HG03159 (cell line): ENCODE measurements at regions not wholly inside any gene's neighbourhood (a gene's known extent, or its start where the extent isn't known, plus 50 kb on each side); places are given as distances from the start of the nearest gene placed in this dataset.
"Not testable (repeated sequence)": the region's sequence is repeated elsewhere in the genome, so short reads cannot be mapped to it uniquely, and the experiment has no call there.

Source experiments
- ATAC-seq: cut with Tn5 transposase; IDR thresholded peaks from one replicate; pipeline ENCODE4 v1.9.1; 2021; ENCODE audit warnings: mild to moderate bottlenecking, moderate library complexity; ENCODE audit not compliant: unreplicated experiment

DNA sequence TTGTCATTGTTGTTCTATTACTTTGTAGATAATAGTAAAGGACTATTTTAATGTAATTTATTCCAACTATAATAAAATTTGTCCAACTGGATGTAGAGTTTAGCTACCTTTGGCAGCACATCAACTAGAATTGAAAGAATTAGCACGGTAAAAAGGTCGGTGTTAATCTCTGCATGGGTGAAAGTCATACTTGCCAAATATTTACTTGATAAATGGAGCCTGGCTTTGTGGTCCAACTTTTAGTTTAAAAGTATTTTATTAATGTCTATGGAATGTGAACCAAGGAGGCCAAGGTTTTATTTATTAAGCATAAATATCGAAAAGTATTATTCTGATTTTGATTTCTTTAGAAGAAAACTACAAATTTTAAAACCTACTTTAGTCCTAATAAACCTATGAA is 1389.0 kb downstream of the PCDH9 start:
- ATAC-seq = no peak

DNA sequence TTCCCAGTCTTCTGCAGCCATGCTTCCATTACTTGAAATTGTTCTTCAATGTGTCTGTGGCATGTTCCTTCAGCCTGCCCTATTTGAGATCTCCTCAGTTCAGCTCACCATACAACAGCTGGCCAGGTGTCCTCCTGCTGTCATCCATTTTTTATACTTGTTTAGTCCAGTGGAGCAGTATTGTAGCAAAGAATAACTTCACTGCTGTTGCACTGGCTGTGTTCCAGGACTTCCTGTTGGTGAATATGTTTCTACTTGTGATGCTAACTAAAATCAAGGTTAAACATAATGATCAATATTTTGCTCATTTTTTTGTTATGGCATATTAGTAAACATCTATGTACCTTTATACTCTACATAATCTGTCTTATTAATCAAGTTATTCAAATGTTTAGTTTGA is 1394.1 kb downstream of the PCDH9 start:
- ATAC-seq = no peak

- no peak for ATAC-seq
These were observed 1395.2 kb downstream of the PCDH9 start for GRCh38 chr13:65834897-65835296.

GRCh38 chr13:65830411-65831205 is 1399.5 kb downstream of the PCDH9 start:
- no peak for ATAC-seq

DNA sequence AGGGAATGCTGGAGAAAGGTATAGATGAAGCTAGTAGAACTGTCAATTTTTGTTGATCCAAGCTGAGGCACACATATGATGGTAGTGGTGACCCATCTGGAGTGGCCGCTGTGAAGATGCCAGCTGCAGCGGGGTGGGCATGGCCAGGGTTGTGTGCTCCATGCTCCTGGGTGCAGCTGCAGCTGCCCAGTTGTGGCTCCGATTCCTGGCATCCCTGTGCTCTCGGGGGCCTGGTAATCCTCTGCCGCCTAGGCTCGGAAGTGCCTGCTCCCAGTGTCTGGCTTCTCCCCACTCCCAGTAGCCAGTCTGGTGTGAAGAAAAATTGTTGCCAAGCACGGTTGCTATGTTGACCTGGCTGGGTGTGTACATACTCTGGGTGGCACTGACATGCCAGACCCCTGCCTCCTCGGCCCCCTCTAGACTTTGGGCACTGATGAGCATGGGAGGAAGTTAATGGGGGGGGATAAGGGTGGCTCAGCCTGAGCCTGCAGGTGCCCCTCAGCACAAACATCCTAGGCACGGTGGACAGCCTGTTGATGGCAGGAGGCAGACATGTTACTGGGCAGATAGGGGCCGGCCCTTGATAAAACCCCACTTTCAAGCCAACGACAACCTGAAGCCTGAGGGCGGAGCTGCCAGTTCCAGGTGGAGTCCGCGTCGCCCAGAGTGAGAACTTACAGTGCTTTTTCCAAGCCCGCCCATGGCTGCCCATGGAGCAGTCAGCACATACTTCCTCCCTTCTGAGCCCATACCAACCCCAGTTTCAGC is 1400.7 kb downstream of the PCDH9 start:
- no peak for ATAC-seq

- ATAC-seq = no peak
These were observed 1403.5 kb downstream of the PCDH9 start for GRCh38 chr13:65826657-65827056.

- ATAC-seq = no peak
These were observed 1405.1 kb downstream of the PCDH9 start for GRCh38 chr13:65825039-65825438.

DNA sequence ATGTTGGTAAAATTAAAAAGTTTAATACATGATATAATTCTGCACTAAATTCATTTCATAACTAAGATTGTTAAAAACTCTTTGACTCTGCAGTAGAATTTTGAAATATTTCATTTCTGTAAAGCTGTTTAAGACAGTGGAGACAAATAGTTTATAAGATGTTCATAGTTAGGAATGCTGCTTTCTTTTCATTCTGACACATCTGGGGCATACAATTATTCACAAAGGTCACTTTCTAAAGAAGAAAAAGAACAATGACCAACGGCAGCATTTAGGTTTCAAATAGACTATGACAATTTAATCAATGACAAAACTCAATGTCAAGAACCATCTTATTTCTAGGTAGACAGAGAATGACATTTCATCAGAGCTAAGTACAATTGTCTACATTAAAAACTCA is 1422.1 kb downstream of the PCDH9 start:
- no peak for ATAC-seq

DNA sequence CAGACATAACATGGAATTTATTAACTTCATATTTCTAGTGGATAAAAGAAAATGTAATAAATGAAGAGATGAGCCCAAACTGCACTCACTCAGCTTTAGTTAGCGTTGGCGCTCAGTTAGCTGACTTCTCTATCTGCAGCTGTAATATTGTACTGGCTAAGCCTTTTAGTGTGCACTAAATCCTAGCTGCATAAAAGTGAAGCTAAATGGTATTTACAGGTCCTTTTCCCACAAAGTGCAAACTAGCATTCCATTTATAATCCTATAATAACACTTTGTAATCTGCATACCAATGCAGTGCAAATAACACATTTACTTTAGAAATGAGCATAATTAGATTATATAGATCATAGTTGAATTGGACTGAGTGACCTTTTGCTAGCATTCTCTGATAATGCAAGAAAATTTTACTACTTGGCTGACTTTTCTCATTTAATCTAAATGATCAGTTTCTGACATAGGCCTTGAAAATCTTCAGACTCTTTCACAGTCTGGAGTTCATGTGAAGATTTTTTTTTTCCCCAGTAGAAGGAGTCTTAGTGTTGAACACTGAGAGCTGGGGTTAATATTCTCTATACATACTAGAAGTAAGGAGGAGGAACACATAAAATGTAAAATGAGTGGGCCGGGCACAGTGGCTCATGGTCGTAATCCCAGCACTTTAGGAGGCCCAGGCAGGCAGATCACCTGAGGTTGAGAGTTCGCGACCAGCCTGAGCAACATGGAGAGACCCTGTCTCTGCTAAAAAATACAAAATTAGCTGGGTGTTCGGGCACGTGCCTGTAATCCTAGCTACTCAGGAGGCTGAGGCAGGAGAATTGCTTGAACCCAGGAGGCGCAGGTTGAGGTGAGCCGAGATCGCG is 1426.4 kb downstream of the PCDH9 start:
- no peak for ATAC-seq

DNA sequence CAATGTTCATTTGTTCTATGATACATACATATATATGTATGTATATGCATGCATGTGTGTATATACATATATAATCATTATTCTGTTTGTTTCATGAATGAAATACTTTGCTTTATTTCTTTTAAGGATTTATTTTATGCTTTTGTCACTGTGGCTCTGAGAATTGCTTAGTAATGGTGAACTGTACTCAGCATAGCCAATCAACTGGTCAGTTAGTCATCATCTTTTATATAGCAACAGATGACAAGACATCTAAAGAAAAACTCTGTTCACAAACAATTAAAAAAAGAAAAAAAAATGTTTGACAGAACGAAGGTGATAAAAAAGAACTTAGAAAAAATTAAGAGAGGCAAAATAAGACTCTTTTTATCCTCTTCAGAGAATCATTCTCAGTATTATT is 1440.3 kb downstream of the PCDH9 start:
- no peak for ATAC-seq

DNA sequence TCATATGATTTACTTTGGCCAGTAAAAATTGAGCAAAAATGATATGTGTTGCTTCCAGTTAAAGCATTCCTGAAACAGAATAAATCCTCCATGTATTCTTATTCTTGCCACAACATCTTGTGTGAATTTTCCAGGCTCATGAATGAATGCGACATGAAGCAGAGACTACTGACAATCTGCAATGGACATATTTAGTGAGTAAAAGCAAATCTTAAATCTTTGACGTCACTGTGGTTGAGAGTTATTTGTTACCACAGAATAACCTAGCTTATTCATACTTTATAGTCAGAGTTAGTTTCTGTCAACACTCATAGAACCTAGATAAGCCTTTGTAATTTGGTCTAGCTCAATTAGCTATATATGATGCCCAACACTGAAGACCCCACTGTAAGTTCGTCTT is 1443.1 kb downstream of the PCDH9 start:
- ATAC-seq = no peak

DNA sequence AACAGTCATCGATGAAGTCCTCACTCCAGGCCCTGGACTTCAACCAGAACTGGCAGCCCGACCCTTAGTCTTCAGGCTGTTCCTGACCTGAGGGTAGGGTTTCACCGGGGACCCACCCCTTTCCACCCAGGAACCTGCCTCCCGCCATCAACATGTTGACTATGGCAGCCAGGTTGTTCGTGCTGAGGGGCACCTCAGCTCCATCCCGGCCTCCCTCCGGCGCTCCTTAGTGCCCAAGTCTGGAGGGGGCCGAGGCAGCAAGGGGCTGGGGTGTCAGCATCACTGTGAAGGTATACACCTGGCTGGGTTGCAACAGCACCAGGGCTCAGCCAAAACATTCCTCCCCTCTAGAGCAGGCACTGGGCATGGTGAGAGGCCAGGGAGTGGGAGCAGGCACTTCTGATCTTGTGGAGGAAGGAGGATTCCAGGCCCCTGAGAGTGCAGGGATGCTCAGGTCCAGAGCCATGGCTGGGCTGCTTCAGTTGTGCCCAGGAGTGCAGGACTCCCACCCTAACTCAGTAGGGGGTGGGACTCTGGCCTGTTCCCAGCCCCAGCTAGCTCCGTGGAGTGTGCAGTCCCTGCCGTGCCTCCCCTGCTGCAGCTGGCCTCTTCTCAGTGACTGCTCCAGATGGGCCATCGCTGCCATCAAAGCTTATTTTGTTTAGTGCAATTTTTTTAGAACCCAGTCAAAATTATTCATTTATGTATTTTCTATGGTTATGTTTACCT is 1445.9 kb downstream of the PCDH9 start:
- ATAC-seq = no peak

DNA sequence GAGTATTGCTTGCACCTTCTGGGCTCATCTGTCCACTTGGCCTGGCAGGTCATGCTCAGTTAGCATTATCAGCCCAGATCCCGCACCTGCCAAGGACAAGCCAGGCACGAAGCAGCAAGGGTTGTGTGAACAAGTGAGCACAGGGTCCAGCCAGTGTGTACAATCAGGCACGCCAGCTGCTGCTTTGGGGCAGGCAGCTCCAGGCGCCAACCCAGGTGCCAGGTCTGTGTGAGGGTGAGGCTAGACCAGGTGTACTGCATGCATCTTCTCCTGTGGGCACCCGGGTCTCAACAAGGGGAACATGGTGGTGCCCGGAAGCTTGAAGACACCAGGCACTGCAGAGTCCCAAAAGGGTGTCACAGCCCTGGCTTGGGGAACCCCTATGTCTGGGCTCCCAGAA is 1446.8 kb downstream of the PCDH9 start:
- no peak for ATAC-seq

- not testable (repeated sequence) for ATAC-seq
These were observed 1458.3 kb downstream of the PCDH9 start for GRCh38 chr13:65771704-65772313.

DNA sequence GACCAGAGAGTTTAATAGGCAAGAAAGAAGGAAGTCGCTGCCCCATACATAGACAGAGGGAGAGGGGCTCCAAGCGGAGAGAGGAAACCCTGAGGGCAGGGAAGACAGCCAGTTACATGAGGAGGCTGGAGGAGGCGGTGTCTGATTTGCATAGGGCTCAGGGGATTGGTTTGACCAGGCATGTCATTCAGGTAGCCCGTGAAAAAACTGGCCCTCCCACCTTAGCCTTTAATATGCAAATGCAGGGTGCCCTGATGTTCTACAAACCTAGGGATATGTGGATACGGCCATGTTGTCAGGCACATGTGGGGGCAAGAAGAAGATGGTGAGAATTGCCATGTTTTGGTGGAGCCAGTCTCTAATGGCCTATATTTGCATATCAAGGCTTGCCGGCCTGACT is 1461.6 kb downstream of the PCDH9 start:
- ATAC-seq = no peak

GRCh38 chr13:65763811-65764210 is 1466.3 kb downstream of the PCDH9 start:
- ATAC-seq = no peak

DNA sequence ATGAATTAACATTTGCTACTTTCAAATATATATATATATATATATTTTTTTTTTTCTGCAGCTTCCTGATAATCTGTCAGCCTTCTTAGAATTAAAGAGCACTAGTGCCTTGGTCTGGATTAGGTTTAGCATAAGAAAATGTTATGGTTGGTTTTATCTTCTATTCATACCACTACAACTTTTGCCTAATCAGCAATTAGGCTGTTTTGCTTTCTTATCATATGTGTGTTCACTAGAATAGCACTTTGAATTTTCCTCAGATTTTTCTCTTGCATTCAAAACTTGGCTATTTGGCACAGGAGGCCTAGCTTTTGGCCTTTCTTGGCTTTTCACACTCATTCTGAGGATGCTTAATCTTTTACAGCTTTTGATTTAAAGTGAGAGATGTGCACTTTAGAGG is 1468.1 kb downstream of the PCDH9 start:
- no peak for ATAC-seq

- no peak for ATAC-seq
These were observed 1474.0 kb downstream of the PCDH9 start for GRCh38 chr13:65756071-65756671.

GRCh38 chr13:65748227-65748626 is 1481.9 kb downstream of the PCDH9 start:
- ATAC-seq = no peak

DNA sequence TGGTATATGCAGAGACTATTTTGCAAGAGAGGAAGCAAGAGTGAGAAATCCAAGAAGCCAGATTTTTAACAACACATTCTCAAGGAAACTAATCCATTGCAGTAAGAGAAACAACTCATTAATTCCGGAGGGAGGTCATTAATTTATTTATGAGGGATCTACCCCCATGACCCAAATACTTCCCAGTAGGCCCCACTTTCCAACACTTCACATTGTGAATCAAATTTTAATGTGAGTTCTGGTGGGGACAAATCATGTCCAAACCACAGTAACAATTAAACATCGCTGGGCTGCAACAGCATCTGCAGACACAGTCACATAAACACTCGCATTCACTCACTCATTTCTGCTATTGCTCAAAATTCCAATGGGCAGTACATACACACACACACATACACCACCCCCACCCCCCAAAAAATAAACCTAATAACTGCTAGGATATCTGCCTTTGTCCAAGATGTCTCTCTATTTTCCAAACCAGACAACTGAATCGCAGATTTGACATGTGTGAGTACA is 1483.7 kb downstream of the PCDH9 start:
- no peak for ATAC-seq
